ENCODE measurements at regions not wholly inside any gene's neighbourhood (a gene's known extent, or its start where the extent isn't known, plus 50 kb on each side); places are given as distances from the start of the nearest gene placed in this dataset.

DNA sequence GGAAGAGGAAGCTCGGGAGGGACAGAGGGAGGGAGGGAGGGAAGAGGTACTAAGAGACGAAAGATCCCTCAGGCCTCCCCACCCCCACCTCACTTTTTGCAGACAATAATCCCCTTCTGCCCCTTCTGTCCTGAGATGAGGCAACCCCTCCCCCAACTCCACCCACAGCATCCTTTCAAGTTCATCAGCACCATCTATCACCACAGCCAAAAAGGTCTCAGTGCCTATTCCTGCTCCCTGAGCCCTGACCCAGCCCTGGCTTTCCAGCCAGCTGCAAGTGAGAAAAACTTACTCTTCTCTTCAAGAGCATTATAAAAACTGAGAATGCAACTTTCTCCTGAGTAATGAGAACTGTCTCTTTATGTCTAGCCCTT, 133.2 kb upstream of the LRFN2 start:
- TF ChIP-seq POLR2AphosphoS5 (IDR thresholded peaks at IDR 0.05; ENCODE audit: low read depth, low read length) (no peak), TAF1 (IDR thresholded peaks at IDR 0.05; ENCODE audit: borderline replicate concordance, insufficient read depth, low read length) (no peak), REST (IDR thresholded peaks at IDR 0.05; ENCODE audit: insufficient read depth in 1 of 2, low read depth in 2 of 2, low read length in 2 of 2) (no peak)

Data from PFSK-1 (cell line).